Parathyroid adenoma (tissue), 2 donors: ENCODE measurements at regions not wholly inside any gene's neighbourhood (a gene's known extent, or its start where the extent isn't known, plus 50 kb on each side); places are given as distances from the start of the nearest gene placed in this dataset.

Experiments used
- H2AFZ ChIP-seq: fragments of 300-600 bp; sonication (generic); one replicate; pipeline ENCODE4 v1.7.0; 2017; ENCODE audit warnings: antibody characterized with exemption, mild to moderate bottlenecking
- H3K27ac ChIP-seq: fragments of 300-600 bp; sonication (generic); one replicate; pipeline ENCODE4 v1.7.0; 2017
- H3K27me3 ChIP-seq: fragments of 300-600 bp; sonication (generic); one replicate; pipeline ENCODE4 v1.7.0; 2017; ENCODE audit warnings: low read length; ENCODE audit not compliant: control insufficient read depth, insufficient read depth
- H3K36me3 ChIP-seq: fragments of 300-600 bp; sonication (generic); one replicate; pipeline ENCODE4 v1.7.0; 2017; ENCODE audit warnings: low read length; ENCODE audit not compliant: control insufficient read depth, insufficient read depth
- H3K4me1 ChIP-seq: fragments of 300-600 bp; sonication (generic); one replicate; pipeline ENCODE4 v1.7.0; 2017; ENCODE audit warnings: control low read depth
- H3K4me2 ChIP-seq: fragments of 300-600 bp; sonication (generic); one replicate; pipeline ENCODE4 v1.7.0; 2017; ENCODE audit warnings: low read length
- H3K4me3 ChIP-seq: fragments of 300-600 bp; sonication (generic); one replicate; pipeline ENCODE4 v1.7.0; 2017; ENCODE audit warnings: low read depth, low read length
- H3K79me2 ChIP-seq: fragments of 300-600 bp; sonication (generic); one replicate; pipeline ENCODE4 v1.7.0; 2017; ENCODE audit warnings: control low read depth
- H3K9ac ChIP-seq: fragments of 300-600 bp; sonication (generic); one replicate; pipeline ENCODE4 v1.7.0; 2017; ENCODE audit warnings: mild to moderate bottlenecking
- H3K9me3 ChIP-seq: fragments of 300-600 bp; sonication (generic); one replicate; pipeline ENCODE4 v1.7.0; 2017; ENCODE audit warnings: low read length; ENCODE audit not compliant: control insufficient read depth
- CTCF ChIP-seq: fragments of 300-600 bp; sonication (generic); IDR thresholded peaks from one replicate; pipeline ENCODE4 v1.7.0; 2017; ENCODE audit warnings: antibody characterized with exemption, mild to moderate bottlenecking
- donor health status: primary hyperparathyroidism.

- no peak for TF ChIP-seq CTCF
- Histone ChIP-seq H3K4me3 (no peak overlapping the region), H3K27me3 (no peaks in the 10 kb centered on the region), H3K4me1 (no peaks in the 10 kb centered on the region), H3K27ac (no peak overlapping the region), H2AFZ (no peak overlapping the region), H3K36me3 (no peaks in the 10 kb centered on the region), H3K79me2 (no peaks in the 10 kb centered on the region), H3K9ac (no peak overlapping the region), H3K9me3 (no peaks in the 10 kb centered on the region), H3K4me2 (no peak overlapping the region)
These were observed 308.8 kb upstream of the FIGN start for GRCh38 chr2:164044622-164045021.

GRCh38 chr2:164039270-164039669, 303.5 kb upstream of the FIGN start:
- Histone ChIP-seq H2AFZ (no peak overlapping the region), H3K4me2 (no peak overlapping the region), H3K4me3 (no peak overlapping the region), H3K27me3 (no peaks in the 10 kb centered on the region), H3K9me3 (no peaks in the 10 kb centered on the region), H3K79me2 (no peaks in the 10 kb centered on the region), H3K4me1 (no peaks in the 10 kb centered on the region), H3K27ac (no peak overlapping the region), H3K36me3 (no peaks in the 10 kb centered on the region), H3K9ac (no peak overlapping the region)
- TF ChIP-seq CTCF, result no peak

- no peak for TF ChIP-seq CTCF
- Histone ChIP-seq H3K9me3 (no peaks in the 10 kb centered on the region), H3K27me3 (no peaks in the 10 kb centered on the region), H3K9ac (no peak overlapping the region), H3K27ac (no peak overlapping the region), H2AFZ (no peak overlapping the region), H3K4me3 (no peak overlapping the region), H3K4me1 (no peaks in the 10 kb centered on the region), H3K36me3 (no peaks in the 10 kb centered on the region), H3K4me2 (no peak overlapping the region), H3K79me2 (no peaks in the 10 kb centered on the region)
These were observed 297.2 kb upstream of the FIGN start for GRCh38 chr2:164032995-164033394.

GRCh38 chr2:164030623-164031022, 294.8 kb upstream of the FIGN start:
- Histone ChIP-seq H3K4me3 (no peak overlapping the region), H3K9ac (no peak overlapping the region), H2AFZ (no peak overlapping the region), H3K4me1 (no peaks in the 10 kb centered on the region), H3K9me3 (no peaks in the 10 kb centered on the region), H3K27ac (no peak overlapping the region), H3K27me3 (no peaks in the 10 kb centered on the region), H3K4me2 (no peak overlapping the region), H3K79me2 (no peaks in the 10 kb centered on the region), H3K36me3 (no peaks in the 10 kb centered on the region)
- no peak for TF ChIP-seq CTCF

- no peak overlapping the region for H3K9ac ChIP-seq
- no peak overlapping the region for H3K27ac ChIP-seq
- no peaks in the 10 kb centered on the region for H3K27me3 ChIP-seq
- no peaks in the 10 kb centered on the region for H3K79me2 ChIP-seq
- H3K4me2 ChIP-seq, result no peak overlapping the region
- no peaks in the 10 kb centered on the region for H3K36me3 ChIP-seq
- H3K9me3 ChIP-seq, result no peaks in the 10 kb centered on the region
- H2AFZ ChIP-seq, result no peak overlapping the region
- no peaks in the 10 kb centered on the region for H3K4me1 ChIP-seq
- H3K4me3 ChIP-seq, result no peak overlapping the region
- no peak for TF ChIP-seq CTCF
These were observed 293.2 kb upstream of the FIGN start for GRCh38 chr2:164028814-164029534.
